SIG-M5 treated with dmso at 0.1 percent for 504 hours (cell line): ENCODE measurements at regions not wholly inside any gene's neighbourhood (a gene's known extent, or its start where the extent isn't known, plus 50 kb on each side); places are given as distances from the start of the nearest gene placed in this dataset.
"Not testable (repeated sequence)": the region's sequence is repeated elsewhere in the genome, so short reads cannot be mapped to it uniquely, and the experiment has no call there.

Experiments
- DNase-seq: peaks from one replicate; lab custom pipeline; 2025; ENCODE audit not compliant: unreplicated experiment; lab: John Stamatoyannopoulos, UW

GRCh38 chr4:104002318-104002717 lies 282.5 kb upstream of the TACR3 start:
- not testable (repeated sequence) for DNase-seq

- no peak for DNase-seq
Observed at GRCh38 chr4:103998756-103999155, 279.0 kb upstream of the TACR3 start.

- DNase-seq, result peak; percentile 2
Observed at GRCh38 chr4:103996637-103997036, 276.9 kb upstream of the TACR3 start.

- DNase-seq, result peak; percentile 0
Observed at GRCh38 chr4:103996064-103996463, 276.3 kb upstream of the TACR3 start.

GRCh38 chr4:103994059-103994458 lies 274.3 kb upstream of the TACR3 start:
- peak; percentile 23 for DNase-seq

- no peak for DNase-seq
Observed at GRCh38 chr4:103982454-103982853, 262.7 kb upstream of the TACR3 start.

GRCh38 chr4:103948244-103949018 lies 228.6 kb upstream of the TACR3 start:
- DNase-seq, result no peak

- no peak for DNase-seq
Observed at GRCh38 chr4:103947617-103948016, 227.8 kb upstream of the TACR3 start.

GRCh38 chr4:103946621-103947268 lies 227.0 kb upstream of the TACR3 start:
- DNase-seq, result not testable (repeated sequence)

GRCh38 chr4:103938488-103938887 lies 218.7 kb upstream of the TACR3 start:
- DNase-seq, result no peak

GRCh38 chr4:103936653-103937145 lies 216.9 kb upstream of the TACR3 start:
- no peak for DNase-seq

- DNase-seq, result peak; percentile 28
Observed at GRCh38 chr4:103934178-103934789, 214.5 kb upstream of the TACR3 start.

GRCh38 chr4:103928370-103928769 lies 208.6 kb upstream of the TACR3 start:
- no peak for DNase-seq

GRCh38 chr4:103923551-103923950 lies 203.8 kb upstream of the TACR3 start:
- DNase-seq, result no peak

- DNase-seq, result no peak
Observed at GRCh38 chr4:103918214-103918613, 198.4 kb upstream of the TACR3 start.

- DNase-seq, result peak; percentile 44
Observed at GRCh38 chr4:103915224-103915869, 195.6 kb upstream of the TACR3 start.

GRCh38 chr4:103907414-103907813 lies 187.6 kb upstream of the TACR3 start:
- DNase-seq, result no peak

GRCh38 chr4:103904123-103904522 lies 184.3 kb upstream of the TACR3 start:
- DNase-seq, result no peak

GRCh38 chr4:103902730-103903129 lies 182.9 kb upstream of the TACR3 start:
- no peak for DNase-seq

- DNase-seq, result peak; percentile 3
Observed at GRCh38 chr4:103895876-103896465, 176.2 kb upstream of the TACR3 start.

GRCh38 chr4:103892586-103892985 lies 172.8 kb upstream of the TACR3 start:
- DNase-seq, result no peak
